Liver (tissue), 8 donors: ENCODE measurements at regions not wholly inside any gene's neighbourhood (a gene's known extent, or its start where the extent isn't known, plus 50 kb on each side); places are given as distances from the start of the nearest gene placed in this dataset.

ENCODE experiments used
- DNase-seq: peaks from one replicate; pipeline ENCODE4 v3.0.0-alpha.2; 2017; ENCODE audit warnings: low spot score
- H3K27ac ChIP-seq, 2 donors: one replicate each; pipeline ENCODE4 v1.7.0; 2013; ENCODE audit warnings: inconsistent platforms in 2 of 2, low read length in 2 of 2, control low read depth in 1 of 2, low read depth in 1 of 2, mild to moderate bottlenecking in 1 of 2
- H3K27me3 ChIP-seq, 4 donors: one replicate each; pipeline versions ENCODE4 v1.6.1 to v1.7.0; 2013; ENCODE audit warnings: low read length in 3 of 4, inconsistent platforms in 1 of 4, mild to moderate bottlenecking in 1 of 4, moderate library complexity in 1 of 4; ENCODE audit not compliant: control insufficient read depth in 4 of 4, insufficient read depth in 4 of 4
- H3K36me3 ChIP-seq, 4 donors: one replicate each; pipeline versions ENCODE4 v1.6.1 to v1.7.0; 2013; ENCODE audit warnings: low read length in 3 of 4, mild to moderate bottlenecking in 3 of 4, low read depth in 1 of 4, moderate library complexity in 1 of 4; ENCODE audit not compliant: control insufficient read depth in 4 of 4, insufficient read depth in 3 of 4
- H3K4me1 ChIP-seq, 4 donors: one replicate each; pipeline versions ENCODE4 v1.6.1 to v1.7.0; 2013; ENCODE audit warnings: low read length in 3 of 4, mild to moderate bottlenecking in 3 of 4, moderate library complexity in 1 of 4; ENCODE audit not compliant: control insufficient read depth in 4 of 4, insufficient read depth in 4 of 4
- H3K4me3 ChIP-seq, 3 donors: one replicate each; pipeline versions ENCODE4 v1.6.1 to v1.7.0; 2013; ENCODE audit warnings: low read length in 3 of 3, control low read depth in 1 of 3, low read depth in 1 of 3, mild to moderate bottlenecking in 1 of 3
- H3K9ac ChIP-seq, 2 donors: one replicate each; pipeline ENCODE4 v1.7.0; 2013; ENCODE audit warnings: low read length in 2 of 2, mild to moderate bottlenecking in 2 of 2, moderate library complexity in 2 of 2, control low read depth in 1 of 2, low read depth in 1 of 2
- H3K9me3 ChIP-seq, 4 donors: one replicate each; pipeline versions ENCODE4 v1.6.1 to v1.7.0; 2013; ENCODE audit warnings: low read length in 3 of 4; ENCODE audit not compliant: control insufficient read depth in 4 of 4
- EGR1 ChIP-seq, 2 donors: IDR thresholded peaks; 2 replicates each; pipeline ENCODE4 v1.6.1; 2016 to 2018; ENCODE audit warnings: antibody characterized with exemption in 2 of 2, low read depth in 2 of 2
- FOXA1 ChIP-seq: IDR thresholded peaks from 2 replicates; pipeline ENCODE4 v1.6.1; 2016; ENCODE audit warnings: antibody characterized with exemption
- FOXA2 ChIP-seq: IDR thresholded peaks from 2 replicates; pipeline ENCODE4 v1.6.1; 2016; ENCODE audit warnings: antibody characterized with exemption
- GABPA ChIP-seq, 2 donors: IDR thresholded peaks in 1 of 2; conservative IDR thresholded peaks in 1 of 2; 2 replicates each; pipeline ENCODE4 v1.6.1; 2016; ENCODE audit warnings: antibody characterized with exemption in 2 of 2, mild to moderate bottlenecking in 1 of 2, moderate library complexity in 1 of 2
- HNF4A ChIP-seq, 2 donors: conservative IDR thresholded peaks; 2 replicates each; pipeline ENCODE4 v1.6.1; 2016; ENCODE audit warnings: antibody characterized with exemption in 2 of 2, mild to moderate bottlenecking in 2 of 2
- HNF4G ChIP-seq: IDR thresholded peaks from 2 replicates; pipeline ENCODE4 v1.6.1; 2016; ENCODE audit warnings: antibody characterized with exemption
- JUND ChIP-seq, 2 donors: IDR thresholded peaks; 2 replicates each; pipeline ENCODE4 v1.6.1; 2016; ENCODE audit warnings: antibody characterized with exemption in 2 of 2
- NR2F2 ChIP-seq: IDR thresholded peaks from 2 replicates; pipeline ENCODE4 v1.6.1; 2016; ENCODE audit warnings: antibody characterized with exemption
- RAD21 ChIP-seq, 2 donors: IDR thresholded peaks; 2 replicates each; pipeline ENCODE4 v1.6.1; 2016; ENCODE audit warnings: antibody characterized with exemption in 2 of 2, mild to moderate bottlenecking in 2 of 2
- RXRA ChIP-seq, 2 donors: IDR thresholded peaks; 2 replicates each; pipeline ENCODE4 v1.6.1; 2017 to 2018; ENCODE audit warnings: antibody characterized with exemption in 2 of 2, mild to moderate bottlenecking in 1 of 2
- SP1 ChIP-seq: IDR thresholded peaks from 2 replicates; pipeline ENCODE4 v1.6.1; 2018; ENCODE audit warnings: antibody characterized with exemption, mild to moderate bottlenecking
- TAF1 ChIP-seq: conservative IDR thresholded peaks from 2 replicates; pipeline ENCODE4 v1.6.1; 2016; ENCODE audit warnings: antibody characterized with exemption, mild to moderate bottlenecking
- WGBS: extraction: QIAGEN DNeasy Blood & Tissue Kit; methylation state at CpG from one replicate; pipeline ENCODE4 v1.1.7; 2013; 5-methylcytosine and 5-hydroxymethylcytosine counted together
- TF ChIP-seq, protein P1 (sequence below): IDR thresholded peaks from 2 replicates; pipeline ENCODE4 v1.6.1; 2016; ENCODE audit warnings: antibody characterized with exemption, mild to moderate bottlenecking
- TF ChIP-seq, protein P2 (sequence below): IDR thresholded peaks from 2 replicates; pipeline ENCODE4 v1.6.1; 2016; ENCODE audit warnings: antibody characterized with exemption
- TF ChIP-seq, protein P3 (sequence below): IDR thresholded peaks from 2 replicates; pipeline ENCODE4 v1.6.1; 2016; ENCODE audit warnings: antibody characterized with exemption
- TF ChIP-seq, protein P4 (sequence below): fragments of 150-350 bp; IDR thresholded peaks from 2 replicates; pipeline ENCODE4 v1.5.1; 2017; ENCODE audit warnings: improper control_type of control experiment, low read depth, low read length; ENCODE audit not compliant: missing input control
- TF ChIP-seq, protein P5 (sequence below): IDR thresholded peaks from 2 replicates; pipeline ENCODE4 v1.6.1; 2016; ENCODE audit warnings: antibody characterized with exemption
- donor health status: healthy.
- donor health status: healthy.
- donor health status: healthy.
- donor health status: healthy.
- donor health status: healthy.

DNA sequence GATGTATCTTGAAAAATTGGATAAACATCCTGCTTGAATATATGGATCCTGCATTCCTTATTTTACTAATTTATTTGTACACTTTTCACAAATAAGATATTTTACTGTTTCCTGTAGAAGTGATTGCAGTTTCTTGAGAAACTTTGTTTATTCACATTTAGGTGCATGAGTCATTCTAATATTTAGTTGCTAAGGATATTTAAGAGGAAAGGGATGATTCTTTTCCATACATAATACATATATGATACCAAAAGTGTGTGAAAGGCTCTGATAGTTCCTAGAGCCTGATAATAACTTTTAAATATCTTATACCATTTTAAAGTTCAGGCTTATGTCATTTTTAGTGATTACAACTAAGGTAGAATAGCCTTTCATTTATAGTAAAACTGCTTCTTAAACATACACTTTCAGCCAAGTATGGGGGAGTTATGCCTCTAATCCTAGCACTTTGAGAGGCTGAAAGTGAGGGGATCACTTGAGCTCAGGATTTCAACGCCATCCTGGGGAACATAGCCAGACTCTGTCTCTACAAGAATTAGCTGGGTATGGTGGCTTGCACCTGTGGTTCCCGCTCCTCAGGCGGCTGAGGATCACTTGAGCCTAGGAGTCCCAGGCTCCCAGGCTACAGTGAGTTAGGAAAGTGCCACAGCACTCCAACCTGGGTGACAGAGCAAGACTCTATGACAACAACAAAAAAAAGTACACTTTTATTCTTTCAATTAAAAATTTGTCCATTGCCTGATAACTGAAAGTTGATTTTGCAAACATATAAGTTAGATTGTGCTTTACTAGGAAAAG, 262.6 kb upstream of the LRIG3 start:
- Histone ChIP-seq H3K27me3 (no peaks in the 10 kb centered on the region), H3K4me1 (no peaks in the 10 kb centered on the region), H3K9ac (no peak overlapping the region), H3K27ac (no peak overlapping the region), H3K36me3 (no peaks in the 10 kb centered on the region), H3K9me3 (no peaks in the 10 kb centered on the region), H3K4me3 (no peak overlapping the region)
- no peak for TF ChIP-seq SP1
- TF ChIP-seq GABPA (IDR thresholded peaks at IDR 0.05 in 1 of 2, conservative IDR thresholded peaks at IDR 0.05 in 1 of 2), result no peak
- no peak for TF ChIP-seq RXRA (IDR thresholded peaks at IDR 0.05)
- TF ChIP-seq FOXA1, result no peak
- TF ChIP-seq HNF4A (conservative IDR thresholded peaks at IDR 0.05), result no peak
- TF ChIP-seq FOXA2, result no peak
- TF ChIP-seq, protein P1, sequence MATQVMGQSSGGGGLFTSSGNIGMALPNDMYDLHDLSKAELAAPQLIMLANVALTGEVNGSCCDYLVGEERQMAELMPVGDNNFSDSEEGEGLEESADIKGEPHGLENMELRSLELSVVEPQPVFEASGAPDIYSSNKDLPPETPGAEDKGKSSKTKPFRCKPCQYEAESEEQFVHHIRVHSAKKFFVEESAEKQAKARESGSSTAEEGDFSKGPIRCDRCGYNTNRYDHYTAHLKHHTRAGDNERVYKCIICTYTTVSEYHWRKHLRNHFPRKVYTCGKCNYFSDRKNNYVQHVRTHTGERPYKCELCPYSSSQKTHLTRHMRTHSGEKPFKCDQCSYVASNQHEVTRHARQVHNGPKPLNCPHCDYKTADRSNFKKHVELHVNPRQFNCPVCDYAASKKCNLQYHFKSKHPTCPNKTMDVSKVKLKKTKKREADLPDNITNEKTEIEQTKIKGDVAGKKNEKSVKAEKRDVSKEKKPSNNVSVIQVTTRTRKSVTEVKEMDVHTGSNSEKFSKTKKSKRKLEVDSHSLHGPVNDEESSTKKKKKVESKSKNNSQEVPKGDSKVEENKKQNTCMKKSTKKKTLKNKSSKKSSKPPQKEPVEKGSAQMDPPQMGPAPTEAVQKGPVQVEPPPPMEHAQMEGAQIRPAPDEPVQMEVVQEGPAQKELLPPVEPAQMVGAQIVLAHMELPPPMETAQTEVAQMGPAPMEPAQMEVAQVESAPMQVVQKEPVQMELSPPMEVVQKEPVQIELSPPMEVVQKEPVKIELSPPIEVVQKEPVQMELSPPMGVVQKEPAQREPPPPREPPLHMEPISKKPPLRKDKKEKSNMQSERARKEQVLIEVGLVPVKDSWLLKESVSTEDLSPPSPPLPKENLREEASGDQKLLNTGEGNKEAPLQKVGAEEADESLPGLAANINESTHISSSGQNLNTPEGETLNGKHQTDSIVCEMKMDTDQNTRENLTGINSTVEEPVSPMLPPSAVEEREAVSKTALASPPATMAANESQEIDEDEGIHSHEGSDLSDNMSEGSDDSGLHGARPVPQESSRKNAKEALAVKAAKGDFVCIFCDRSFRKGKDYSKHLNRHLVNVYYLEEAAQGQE, result no peak
- no peak for TF ChIP-seq NR2F2
- no peak for TF ChIP-seq HNF4G
- no peak for TF ChIP-seq RAD21 (IDR thresholded peaks at IDR 0.05)
- TF ChIP-seq, protein P2, sequence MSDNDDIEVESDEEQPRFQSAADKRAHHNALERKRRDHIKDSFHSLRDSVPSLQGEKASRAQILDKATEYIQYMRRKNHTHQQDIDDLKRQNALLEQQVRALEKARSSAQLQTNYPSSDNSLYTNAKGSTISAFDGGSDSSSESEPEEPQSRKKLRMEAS, result no peak
- TF ChIP-seq, protein P3, sequence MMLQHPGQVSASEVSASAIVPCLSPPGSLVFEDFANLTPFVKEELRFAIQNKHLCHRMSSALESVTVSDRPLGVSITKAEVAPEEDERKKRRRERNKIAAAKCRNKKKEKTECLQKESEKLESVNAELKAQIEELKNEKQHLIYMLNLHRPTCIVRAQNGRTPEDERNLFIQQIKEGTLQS, result no peak
- TF ChIP-seq, protein P4, sequence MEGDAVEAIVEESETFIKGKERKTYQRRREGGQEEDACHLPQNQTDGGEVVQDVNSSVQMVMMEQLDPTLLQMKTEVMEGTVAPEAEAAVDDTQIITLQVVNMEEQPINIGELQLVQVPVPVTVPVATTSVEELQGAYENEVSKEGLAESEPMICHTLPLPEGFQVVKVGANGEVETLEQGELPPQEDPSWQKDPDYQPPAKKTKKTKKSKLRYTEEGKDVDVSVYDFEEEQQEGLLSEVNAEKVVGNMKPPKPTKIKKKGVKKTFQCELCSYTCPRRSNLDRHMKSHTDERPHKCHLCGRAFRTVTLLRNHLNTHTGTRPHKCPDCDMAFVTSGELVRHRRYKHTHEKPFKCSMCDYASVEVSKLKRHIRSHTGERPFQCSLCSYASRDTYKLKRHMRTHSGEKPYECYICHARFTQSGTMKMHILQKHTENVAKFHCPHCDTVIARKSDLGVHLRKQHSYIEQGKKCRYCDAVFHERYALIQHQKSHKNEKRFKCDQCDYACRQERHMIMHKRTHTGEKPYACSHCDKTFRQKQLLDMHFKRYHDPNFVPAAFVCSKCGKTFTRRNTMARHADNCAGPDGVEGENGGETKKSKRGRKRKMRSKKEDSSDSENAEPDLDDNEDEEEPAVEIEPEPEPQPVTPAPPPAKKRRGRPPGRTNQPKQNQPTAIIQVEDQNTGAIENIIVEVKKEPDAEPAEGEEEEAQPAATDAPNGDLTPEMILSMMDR, result no peak
- TF ChIP-seq JUND (IDR thresholded peaks at IDR 0.05), result no peak
- no peak for DNase-seq
- WGBS, result 81% methylated on average over 3 of the region's 3 CpGs

DNA sequence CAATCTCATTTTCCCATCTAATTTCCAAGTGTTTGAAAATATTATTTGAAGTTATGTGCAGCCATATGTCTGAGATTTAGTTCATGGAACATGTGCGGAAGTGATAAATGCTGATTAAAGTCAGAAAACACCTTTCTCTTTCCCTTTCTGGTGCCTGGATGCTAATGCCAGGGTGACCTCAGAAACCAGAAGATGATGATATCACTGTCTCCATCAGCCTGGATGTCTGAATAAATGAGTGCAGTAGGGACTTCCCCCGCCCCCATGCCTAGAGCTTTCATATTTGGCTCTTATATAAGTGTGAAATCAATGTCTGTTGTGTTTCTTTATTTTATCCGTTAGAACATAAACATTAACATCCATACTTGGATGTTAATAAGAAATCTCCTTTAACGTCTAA, 261.9 kb upstream of the LRIG3 start:
- H3K27me3 ChIP-seq, result no peaks in the 10 kb centered on the region
- no peaks in the 10 kb centered on the region for H3K4me1 ChIP-seq
- no peaks in the 10 kb centered on the region for H3K9me3 ChIP-seq
- H3K4me3 ChIP-seq, result no peak overlapping the region
- H3K27ac ChIP-seq, result no peak overlapping the region
- TF ChIP-seq FOXA2 (no peak), TAF1 (no peak), RXRA (IDR thresholded peaks at IDR 0.05) (no peak), SP1 (no peak), JUND (IDR thresholded peaks at IDR 0.05) (no peak), EGR1 (IDR thresholded peaks at IDR 0.05; ENCODE audit: low read depth in 2 of 2) (no peak), HNF4A (conservative IDR thresholded peaks at IDR 0.05) (no peak)
- TF ChIP-seq, protein P4, result no peak
- TF ChIP-seq, protein P5, sequence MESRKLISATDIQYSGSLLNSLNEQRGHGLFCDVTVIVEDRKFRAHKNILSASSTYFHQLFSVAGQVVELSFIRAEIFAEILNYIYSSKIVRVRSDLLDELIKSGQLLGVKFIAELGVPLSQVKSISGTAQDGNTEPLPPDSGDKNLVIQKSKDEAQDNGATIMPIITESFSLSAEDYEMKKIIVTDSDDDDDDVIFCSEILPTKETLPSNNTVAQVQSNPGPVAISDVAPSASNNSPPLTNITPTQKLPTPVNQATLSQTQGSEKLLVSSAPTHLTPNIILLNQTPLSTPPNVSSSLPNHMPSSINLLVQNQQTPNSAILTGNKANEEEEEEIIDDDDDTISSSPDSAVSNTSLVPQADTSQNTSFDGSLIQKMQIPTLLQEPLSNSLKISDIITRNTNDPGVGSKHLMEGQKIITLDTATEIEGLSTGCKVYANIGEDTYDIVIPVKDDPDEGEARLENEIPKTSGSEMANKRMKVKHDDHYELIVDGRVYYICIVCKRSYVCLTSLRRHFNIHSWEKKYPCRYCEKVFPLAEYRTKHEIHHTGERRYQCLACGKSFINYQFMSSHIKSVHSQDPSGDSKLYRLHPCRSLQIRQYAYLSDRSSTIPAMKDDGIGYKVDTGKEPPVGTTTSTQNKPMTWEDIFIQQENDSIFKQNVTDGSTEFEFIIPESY, result no peak
- H3K36me3 ChIP-seq, result no peaks in the 10 kb centered on the region
- no peak overlapping the region for H3K9ac ChIP-seq
- no peak for DNase-seq
- WGBS, result 74% methylated on average over 4 of the region's 4 CpGs
